RWPE2 (cell line): ENCODE measurements at regions not wholly inside any gene's neighbourhood (a gene's known extent, or its start where the extent isn't known, plus 50 kb on each side); places are given as distances from the start of the nearest gene placed in this dataset.

Source experiments
- ATAC-seq: fragments of 200-7000 bp; cut with Tn5 transposase; 3 replicates; pipeline ENCODE4 v1.9.1; 2021; ENCODE audit warnings: low read depth
- DNase-seq: peaks from one replicate; pipeline ENCODE4 v3.0.0-alpha.2; 2020; ENCODE audit warnings: low spot score
- H3K27ac ChIP-seq: fragments of 450-650 bp; 2 replicates; pipeline ENCODE4 v1.5.1; 2017; ENCODE audit warnings: mild to moderate bottlenecking; ENCODE audit not compliant: poor library complexity, severe bottlenecking
- H3K27me3 ChIP-seq: fragments of 250-450 bp; sonication (Bioruptor Pico); 2 replicates; pipeline ENCODE4 v1.5.1; 2021; ENCODE audit warnings: mild to moderate bottlenecking, moderate library complexity; ENCODE audit not compliant: insufficient read depth, poor library complexity, severe bottlenecking
- H3K36me3 ChIP-seq: fragments of 250-450 bp; sonication (Bioruptor Pico); 2 replicates; pipeline ENCODE4 v1.5.1; 2020; ENCODE audit warnings: low read depth, mild to moderate bottlenecking, moderate library complexity
- H3K4me1 ChIP-seq: fragments of 250-450 bp; sonication (Bioruptor Pico); 2 replicates; pipeline ENCODE4 v1.5.1; 2021; ENCODE audit warnings: mild to moderate bottlenecking, moderate library complexity; ENCODE audit not compliant: insufficient read depth, poor library complexity, severe bottlenecking
- H3K4me3 ChIP-seq: fragments of 250-450 bp; sonication (Bioruptor Pico); 2 replicates; pipeline ENCODE4 v1.5.1; 2021; ENCODE audit warnings: mild to moderate bottlenecking, moderate library complexity; ENCODE audit not compliant: severe bottlenecking
- H3K9me3 ChIP-seq: fragments of 250-450 bp; sonication (Bioruptor Pico); 2 replicates; pipeline ENCODE4 v1.5.1; 2021; ENCODE audit warnings: mild to moderate bottlenecking, moderate library complexity; ENCODE audit not compliant: severe bottlenecking
- CTCF ChIP-seq: fragments of 450-650 bp; IDR thresholded peaks from one replicate; pipeline ENCODE4 v1.5.1; 2017; ENCODE audit warnings: mild to moderate bottlenecking, moderate library complexity; ENCODE audit not compliant: poor library complexity, severe bottlenecking

GRCh38 chr5:103669615-103670014, 107.0 kb upstream of the NUDT12 start:
- Histone ChIP-seq H3K4me1 (no peaks in the 10 kb centered on the region), H3K9me3 (no peaks in the 10 kb centered on the region), H3K36me3 (no peaks in the 10 kb centered on the region), H3K27ac (no peak overlapping the region), H3K27me3 (peaks cover 16% of the 10 kb centered on the region), H3K4me3 (no peak overlapping the region)
- no peak for TF ChIP-seq CTCF
- no peak for ATAC-seq
- DNase-seq: no peak

GRCh38 chr5:103668281-103668680, 105.7 kb upstream of the NUDT12 start:
- H3K27ac ChIP-seq: no peak overlapping the region
- no peaks in the 10 kb centered on the region for H3K9me3 ChIP-seq
- no peak for TF ChIP-seq CTCF
- peaks cover 14% of the 10 kb centered on the region for H3K27me3 ChIP-seq
- H3K4me1 ChIP-seq: no peaks in the 10 kb centered on the region
- no peak overlapping the region for H3K4me3 ChIP-seq
- ATAC-seq (no peak), DNase-seq (no peak)
- H3K36me3 ChIP-seq: no peaks in the 10 kb centered on the region

GRCh38 chr5:103667068-103667467, 104.5 kb upstream of the NUDT12 start:
- DNase-seq (no peak), ATAC-seq (peak; percentile 42; the same call in 1 of the 3 replicates)
- Histone ChIP-seq H3K27me3 (peaks cover 12% of the 10 kb centered on the region), H3K4me1 (no peaks in the 10 kb centered on the region), H3K4me3 (no peak overlapping the region), H3K36me3 (no peaks in the 10 kb centered on the region), H3K27ac (no peak overlapping the region), H3K9me3 (no peaks in the 10 kb centered on the region)
- TF ChIP-seq CTCF: no peak

DNA sequence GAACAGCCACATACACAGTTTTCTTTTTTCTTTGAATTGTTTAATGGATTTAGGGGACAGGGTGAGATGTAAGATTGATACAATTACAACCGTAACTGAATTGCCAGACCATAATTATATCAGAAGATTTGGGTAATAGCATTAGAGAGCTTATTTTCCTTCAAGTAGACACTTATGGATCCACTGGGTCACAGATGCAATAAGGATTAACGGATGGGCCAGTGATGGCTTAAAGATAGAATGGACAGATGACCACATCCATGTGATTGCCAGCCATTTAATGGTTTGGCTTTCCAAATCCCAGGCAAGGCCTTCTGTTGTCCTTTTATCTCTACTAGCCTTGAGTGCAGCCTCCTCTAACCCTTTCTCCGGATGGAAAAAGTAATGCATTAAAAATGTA, 94.7 kb upstream of the NUDT12 start:
- ATAC-seq: no peak
- no peak for TF ChIP-seq CTCF
- Histone ChIP-seq H3K9me3 (no peaks in the 10 kb centered on the region), H3K36me3 (no peaks in the 10 kb centered on the region), H3K4me3 (no peak overlapping the region), H3K4me1 (no peaks in the 10 kb centered on the region), H3K27me3 (no peaks in the 10 kb centered on the region), H3K27ac (no peak overlapping the region)
- DNase-seq: no peak

- no peak for DNase-seq
- Histone ChIP-seq H3K36me3 (no peaks in the 10 kb centered on the region), H3K9me3 (no peaks in the 10 kb centered on the region), H3K27ac (no peak overlapping the region), H3K27me3 (no peaks in the 10 kb centered on the region), H3K4me3 (no peak overlapping the region), H3K4me1 (no peaks in the 10 kb centered on the region)
- TF ChIP-seq CTCF: peak; percentile 15
- no peak for ATAC-seq
These were observed 85.5 kb upstream of the NUDT12 start for GRCh38 chr5:103648086-103648485.
